PC-3 (cell line): ENCODE measurements at regions not wholly inside any gene's neighbourhood (a gene's known extent, or its start where the extent isn't known, plus 50 kb on each side); places are given as distances from the start of the nearest gene placed in this dataset.

Source experiments
- EZH2 ChIP-seq: fragments of 300-600 bp; sonication (generic); IDR thresholded peaks from one replicate; pipeline ENCODE4 v1.6.1; 2017; ENCODE audit warnings: antibody characterized with exemption, mild to moderate bottlenecking, low read length; ENCODE audit not compliant: unreplicated experiment
- TF ChIP-seq, protein P1 (sequence below): fragments of 300-600 bp; sonication (generic); conservative IDR thresholded peaks from 2 replicates; pipeline ENCODE4 v1.5.1; 2017; ENCODE audit warnings: antibody characterized with exemption, low read depth, mild to moderate bottlenecking, low read length

DNA sequence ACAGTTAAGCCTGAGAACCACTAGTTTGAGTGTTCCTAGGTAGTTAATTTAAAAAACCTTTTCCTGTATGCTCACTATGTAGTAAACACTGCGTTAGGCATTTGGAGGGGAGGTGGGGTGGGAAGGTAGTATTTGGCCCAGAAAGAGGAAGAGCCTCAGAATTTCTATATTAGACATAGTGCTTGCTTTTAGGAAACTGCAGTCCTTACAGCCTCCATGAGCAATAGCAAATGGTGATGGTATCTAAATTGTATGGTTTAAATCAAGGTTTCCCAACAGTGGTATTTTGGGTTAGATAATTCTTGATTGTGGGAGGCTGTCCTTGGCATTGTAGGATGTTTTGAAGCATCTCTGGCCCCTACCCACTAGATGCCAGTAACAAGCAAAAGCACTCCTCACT lies 61.5 kb upstream of the RIPOR2 start:
- TF ChIP-seq, protein P1, sequence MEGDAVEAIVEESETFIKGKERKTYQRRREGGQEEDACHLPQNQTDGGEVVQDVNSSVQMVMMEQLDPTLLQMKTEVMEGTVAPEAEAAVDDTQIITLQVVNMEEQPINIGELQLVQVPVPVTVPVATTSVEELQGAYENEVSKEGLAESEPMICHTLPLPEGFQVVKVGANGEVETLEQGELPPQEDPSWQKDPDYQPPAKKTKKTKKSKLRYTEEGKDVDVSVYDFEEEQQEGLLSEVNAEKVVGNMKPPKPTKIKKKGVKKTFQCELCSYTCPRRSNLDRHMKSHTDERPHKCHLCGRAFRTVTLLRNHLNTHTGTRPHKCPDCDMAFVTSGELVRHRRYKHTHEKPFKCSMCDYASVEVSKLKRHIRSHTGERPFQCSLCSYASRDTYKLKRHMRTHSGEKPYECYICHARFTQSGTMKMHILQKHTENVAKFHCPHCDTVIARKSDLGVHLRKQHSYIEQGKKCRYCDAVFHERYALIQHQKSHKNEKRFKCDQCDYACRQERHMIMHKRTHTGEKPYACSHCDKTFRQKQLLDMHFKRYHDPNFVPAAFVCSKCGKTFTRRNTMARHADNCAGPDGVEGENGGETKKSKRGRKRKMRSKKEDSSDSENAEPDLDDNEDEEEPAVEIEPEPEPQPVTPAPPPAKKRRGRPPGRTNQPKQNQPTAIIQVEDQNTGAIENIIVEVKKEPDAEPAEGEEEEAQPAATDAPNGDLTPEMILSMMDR: no peak
- TF ChIP-seq EZH2: no peak
